Spleen (tissue), 7 donors: ENCODE measurements at regions not wholly inside any gene's neighbourhood (a gene's known extent, or its start where the extent isn't known, plus 50 kb on each side); places are given as distances from the start of the nearest gene placed in this dataset.

Experiments
- CTCF ChIP-seq, 11 experiments: fragments of 200-600 bp in 7 of 11; fragments of 450-650 bp in 4 of 11; sonication (generic) in 4 of 11; IDR thresholded peaks in 8 of 11; conservative IDR thresholded peaks in 3 of 11; 1 replicate in 7 of 11; 2 replicates in 4 of 11; pipeline versions ENCODE4 v1.4.0 to v1.8.0; 2016 to 2021; ENCODE audit warnings: antibody characterized with exemption in 11 of 11, inconsistent platforms in 4 of 11, mild to moderate bottlenecking in 1 of 11
- POLR2A ChIP-seq, 3 donors: fragments of 450-650 bp; IDR thresholded peaks; one replicate each; pipeline ENCODE4 v1.5.1; 2017; ENCODE audit warnings: antibody characterized with exemption in 3 of 3, mild to moderate bottlenecking in 1 of 3
- POLR2AphosphoS5 ChIP-seq, 3 donors: sonication (generic); formaldehyde crosslinking; IDR thresholded peaks; one replicate each; pipeline ENCODE4 v1.5.1; 2017; ENCODE audit warnings: antibody characterized with exemption in 3 of 3
- donor health status: DM: no; HTN: no; CAD: no; lungs with moderate emphysema.
- donor health status: DM: no; HTN: no; CAD: no.
- donor health status: DM: no; HTN: no; CAD: no.

DNA sequence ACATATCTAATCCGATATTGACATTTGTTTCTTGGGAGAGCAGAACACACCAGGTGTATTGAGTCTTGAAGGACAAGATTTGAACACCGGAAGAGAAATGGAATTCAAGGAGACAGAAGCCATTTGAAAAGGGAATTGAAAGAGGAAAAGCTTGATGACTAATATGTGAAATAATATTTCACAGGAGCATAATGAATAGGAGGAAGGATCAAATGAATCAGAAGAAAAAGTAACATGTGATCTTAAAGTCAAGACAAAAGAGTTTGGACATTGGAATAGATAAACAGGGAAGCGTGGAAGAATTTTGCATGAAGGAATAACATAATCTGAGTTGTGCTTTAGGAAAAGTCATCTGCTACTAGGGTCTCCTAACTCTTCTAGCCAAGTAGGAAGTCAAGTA lies 145.5 kb upstream of the PDHA2 start:
- TF ChIP-seq POLR2A (IDR thresholded peaks at IDR 0.05), result no peak
- TF ChIP-seq CTCF (IDR thresholded peaks at IDR 0.05 in 8 of 11, conservative IDR thresholded peaks at IDR 0.05 in 3 of 11), result no peak
- no peak for TF ChIP-seq POLR2AphosphoS5 (IDR thresholded peaks at IDR 0.05)
